Neuronal stem cell (in vitro differentiated cells): ENCODE measurements at regions not wholly inside any gene's neighbourhood (a gene's known extent, or its start where the extent isn't known, plus 50 kb on each side); places are given as distances from the start of the nearest gene placed in this dataset.
A peak's percentile ranks its signal among the peaks of the same experiment; 100 is the strongest.

Experiments
- DNase-seq: peaks from one replicate; pipeline ENCODE4 v3.0.0-alpha.2; 2013; ENCODE audit warnings: low spot score
- H2AFZ ChIP-seq: one replicate; pipeline ENCODE4 v1.6.1; 2013; ENCODE audit warnings: mild to moderate bottlenecking, low read length, inconsistent platforms
- H2AK5ac ChIP-seq: 2 replicates; pipeline ENCODE4 v1.6.1; 2013; ENCODE audit warnings: low read depth, mild to moderate bottlenecking, inconsistent platforms, low read length, moderate library complexity, mixed read lengths
- H2BK120ac ChIP-seq: 2 replicates; pipeline ENCODE4 v1.6.1; 2013; ENCODE audit warnings: low read depth, mild to moderate bottlenecking, inconsistent platforms, low read length, moderate library complexity, mixed read lengths
- H2BK12ac ChIP-seq: one replicate; pipeline ENCODE4 v1.6.1; 2013; ENCODE audit warnings: low read length, inconsistent platforms
- H2BK15ac ChIP-seq: 2 replicates; pipeline ENCODE4 v1.6.1; 2013; ENCODE audit warnings: mild to moderate bottlenecking, low read length, inconsistent platforms, mixed read lengths
- H2BK5ac ChIP-seq: one replicate; pipeline ENCODE4 v1.6.1; 2013; ENCODE audit warnings: inconsistent platforms, mild to moderate bottlenecking, low read length, moderate library complexity
- H3K14ac ChIP-seq: one replicate; pipeline ENCODE4 v1.6.1; 2013; ENCODE audit warnings: low read length, inconsistent platforms
- H3K18ac ChIP-seq: 2 replicates; pipeline ENCODE4 v1.6.1; 2013; ENCODE audit warnings: low read length, inconsistent platforms
- H3K23ac ChIP-seq: 2 replicates; pipeline ENCODE4 v1.6.1; 2013; ENCODE audit warnings: low read depth, mild to moderate bottlenecking, mixed read lengths, low read length, inconsistent platforms; ENCODE audit not compliant: poor library complexity
- H3K27ac ChIP-seq: replicated peaks from 3 replicates; pipeline ENCODE4 v1.5.1; 2013; ENCODE audit warnings: low read length, inconsistent platforms
- H3K27me3 ChIP-seq, 3 experiments: 2 replicates each; pipeline ENCODE4 v1.6.1; 2013; ENCODE audit warnings: low read length in 3 of 3, mild to moderate bottlenecking in 2 of 3, inconsistent platforms in 1 of 3, low read depth in 1 of 3, mixed read lengths in 1 of 3, moderate library complexity in 1 of 3; ENCODE audit not compliant: control insufficient read depth in 3 of 3, insufficient read depth in 3 of 3
- H3K36me3 ChIP-seq, 2 donors: replicated peaks in 1 of 2; 2 replicates each; pipeline ENCODE4 v1.6.1; 2013; ENCODE audit warnings: low read length in 2 of 2; ENCODE audit not compliant: control insufficient read depth in 2 of 2, insufficient read depth in 2 of 2
- H3K4ac ChIP-seq: 2 replicates; pipeline ENCODE4 v1.6.1; 2013; ENCODE audit warnings: inconsistent platforms, mild to moderate bottlenecking, low read length, moderate library complexity
- H3K4me1 ChIP-seq, 2 donors: 1 replicate in 1 of 2; 2 replicates in 1 of 2; pipeline ENCODE4 v1.6.1; 2013; ENCODE audit warnings: low read length in 2 of 2, low read depth in 1 of 2; ENCODE audit not compliant: control insufficient read depth in 2 of 2, insufficient read depth in 1 of 2
- H3K4me2 ChIP-seq: one replicate; pipeline ENCODE4 v1.6.1; 2013; ENCODE audit warnings: mild to moderate bottlenecking, low read length, inconsistent platforms; ENCODE audit not compliant: insufficient read depth, poor library complexity, severe bottlenecking
- H3K4me3 ChIP-seq, 2 donors: 2 replicates each; pipeline ENCODE4 v1.5.1; 2013; ENCODE audit warnings: low read length in 2 of 2, mild to moderate bottlenecking in 2 of 2, inconsistent platforms in 1 of 2, moderate library complexity in 1 of 2
- H3K79me1 ChIP-seq: one replicate; pipeline ENCODE4 v1.6.1; 2013; ENCODE audit warnings: low read depth, mild to moderate bottlenecking, inconsistent platforms, low read length, moderate library complexity
- H3K9ac ChIP-seq: one replicate; pipeline ENCODE4 v1.6.1; 2013; ENCODE audit warnings: mild to moderate bottlenecking, low read depth, low read length, inconsistent platforms; ENCODE audit not compliant: poor library complexity
- H3K9me3 ChIP-seq, 2 donors: replicated peaks in 1 of 2; 2 replicates each; pipeline versions ENCODE3 to v1.6.1; 2013; ENCODE audit warnings: low read length in 2 of 2, mild to moderate bottlenecking in 2 of 2, inconsistent platforms in 1 of 2, low read depth in 1 of 2, mixed read lengths in 1 of 2, moderate library complexity in 1 of 2; ENCODE audit not compliant: control insufficient read depth in 2 of 2, insufficient read depth in 1 of 2
- H4K8ac ChIP-seq: one replicate; pipeline ENCODE4 v1.6.1; 2013; ENCODE audit warnings: low read depth, mild to moderate bottlenecking, inconsistent platforms, low read length, moderate library complexity
- H4K91ac ChIP-seq: one replicate; pipeline ENCODE4 v1.6.1; 2013; ENCODE audit warnings: low read length, low read depth, mild to moderate bottlenecking, inconsistent platforms; ENCODE audit not compliant: poor library complexity
- WGBS, 2 donors: extraction: QIAGEN DNeasy Blood & Tissue Kit; methylation state at CpG; one replicate each; pipeline ENCODE4 v1.1.7; 2013; ENCODE audit warnings: missing lambda C conversion rate in 2 of 2, mixed read lengths in 1 of 2; ENCODE audit not compliant: insufficient read length in 2 of 2, insufficient replicate concordance in 1 of 2; ENCODE audit errors: extremely low coverage in 2 of 2; 5-methylcytosine and 5-hydroxymethylcytosine counted together

DNA sequence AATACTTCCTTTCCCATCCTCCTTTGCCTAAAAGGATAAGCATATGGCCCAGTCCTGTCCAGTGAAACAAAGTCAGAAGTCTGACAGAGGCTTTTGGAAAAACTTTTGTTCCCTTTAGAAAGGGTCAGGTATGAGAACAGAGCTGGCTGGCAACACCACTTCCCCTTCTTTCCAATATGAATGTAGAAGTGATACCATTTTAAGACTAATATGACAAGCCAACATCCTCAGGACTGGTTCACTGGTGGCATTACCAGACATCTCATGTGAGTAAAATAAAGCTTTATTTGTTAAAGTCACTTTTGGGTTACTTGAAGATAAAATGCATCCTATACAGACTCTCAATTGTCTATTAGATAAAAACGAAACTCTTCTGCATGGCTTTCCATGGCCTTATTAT is 83.6 kb upstream of the PTCHD1 start:
- Histone ChIP-seq H3K23ac (no peak overlapping the region), H3K4me2 (no peak overlapping the region), H3K4me3 (no peak overlapping the region), H3K27ac (no peak overlapping the region), H3K4ac (no peak overlapping the region), H3K36me3 (no peaks in the 10 kb centered on the region), H2AFZ (no peak overlapping the region), H3K9ac (no peak overlapping the region), H3K9me3 (no peaks in the 10 kb centered on the region), H3K18ac (no peak overlapping the region), H2BK15ac (no peak overlapping the region), H3K4me1 (no peaks in the 10 kb centered on the region), H3K14ac (no peak overlapping the region), H2BK120ac (no peak overlapping the region), H4K91ac (no peak overlapping the region), H2BK12ac (no peak overlapping the region), H2BK5ac (no peak overlapping the region), H3K27me3 (no peaks in the 10 kb centered on the region), H2AK5ac (no peak overlapping the region), H4K8ac (no peak overlapping the region), H3K79me1 (no peaks in the 10 kb centered on the region)
- DNase-seq, result no peak
- WGBS, 2 donors, result no CpG with 5 or more reads among the region's 1 CpG

DNA sequence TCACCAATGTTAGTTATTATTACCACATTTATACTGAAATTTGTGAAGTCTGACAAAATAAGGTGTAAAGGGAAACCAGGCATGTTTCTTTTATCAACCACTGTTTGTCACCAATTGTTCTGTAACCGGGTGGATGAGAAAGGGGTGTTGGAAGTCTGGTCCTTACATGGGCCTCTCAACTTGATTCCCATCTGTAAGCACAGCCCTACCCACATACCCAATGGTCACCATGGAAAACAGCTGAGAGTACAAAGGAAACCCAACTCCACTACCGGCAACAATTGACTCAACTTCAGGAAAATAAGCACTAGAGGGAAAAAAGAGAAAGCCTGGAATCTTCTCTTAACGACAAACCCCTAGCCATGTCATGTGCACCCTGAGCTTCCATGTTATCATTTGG is 70.8 kb upstream of the PTCHD1 start:
- H4K8ac ChIP-seq, result no peak overlapping the region
- no peak overlapping the region for H3K4me2 ChIP-seq
- peak overlapping the region; percentile 45 for H2AFZ ChIP-seq
- no peak overlapping the region for H3K27ac ChIP-seq
- H3K4ac ChIP-seq, result no peak overlapping the region
- H2BK12ac ChIP-seq, result no peak overlapping the region
- H3K4me3 ChIP-seq, result no peak overlapping the region
- no peak overlapping the region for H3K23ac ChIP-seq
- H2BK5ac ChIP-seq, result no peak overlapping the region
- no peaks in the 10 kb centered on the region for H3K27me3 ChIP-seq
- H3K4me1 ChIP-seq, result peaks cover 0 to 8% of the 10 kb centered on the region in 2 donors
- H3K79me1 ChIP-seq, result no peaks in the 10 kb centered on the region
- no peak overlapping the region for H3K9ac ChIP-seq
- H3K9me3 ChIP-seq, result no peaks in the 10 kb centered on the region
- no peak overlapping the region for H3K14ac ChIP-seq
- no CpG with 5 or more reads among the region's 3 CpGs for WGBS, 2 donors
- no peak overlapping the region for H4K91ac ChIP-seq
- DNase-seq, result no peak
- H3K18ac ChIP-seq, result no peak overlapping the region
- H3K36me3 ChIP-seq, result no peaks in the 10 kb centered on the region
- no peak overlapping the region for H2AK5ac ChIP-seq
- no peak overlapping the region for H2BK120ac ChIP-seq
- H2BK15ac ChIP-seq, result no peak overlapping the region

- WGBS, 2 donors, result no CpG with 5 or more reads among the region's 3 CpGs
These were observed 64.7 kb upstream of the PTCHD1 start for GRCh38 chrX:23269923-23270322.

DNA sequence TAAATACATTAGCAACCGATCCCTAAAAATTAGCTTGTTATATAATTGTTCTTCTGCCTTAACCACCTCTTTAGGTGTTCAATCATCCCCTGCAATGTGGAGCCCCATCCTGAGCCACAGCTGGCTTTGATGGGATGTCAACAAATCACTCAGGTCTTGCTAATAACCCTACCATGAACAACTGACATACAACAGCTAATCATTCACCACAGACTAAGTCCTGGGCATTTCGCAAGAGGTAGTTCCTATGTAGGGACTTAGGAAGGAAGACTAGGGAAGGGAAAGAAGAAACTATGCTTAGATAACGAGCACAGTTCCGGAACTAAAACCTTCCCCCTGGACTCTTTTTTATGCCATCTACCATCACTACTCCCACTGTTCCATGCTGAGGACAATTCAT is 63.6 kb upstream of the PTCHD1 start:
- no peak overlapping the region for H3K4ac ChIP-seq
- H3K14ac ChIP-seq, result no peak overlapping the region
- no peak overlapping the region for H3K18ac ChIP-seq
- H2BK15ac ChIP-seq, result no peak overlapping the region
- no peak overlapping the region for H4K8ac ChIP-seq
- no peaks in the 10 kb centered on the region for H3K27me3 ChIP-seq
- no peak overlapping the region for H3K4me3 ChIP-seq
- no peak overlapping the region for H3K27ac ChIP-seq
- no peak overlapping the region for H2AFZ ChIP-seq
- no peak overlapping the region for H2BK12ac ChIP-seq
- no peaks in the 10 kb centered on the region for H3K79me1 ChIP-seq
- H3K4me2 ChIP-seq, result no peak overlapping the region
- WGBS, 2 donors, result no CpG with 5 or more reads among the region's 4 CpGs
- H3K9me3 ChIP-seq, result no peaks in the 10 kb centered on the region
- H3K9ac ChIP-seq, result no peak overlapping the region
- no peak overlapping the region for H3K23ac ChIP-seq
- H2BK5ac ChIP-seq, result no peak overlapping the region
- no peak for DNase-seq
- no peaks in the 10 kb centered on the region for H3K4me1 ChIP-seq
- no peak overlapping the region for H2AK5ac ChIP-seq
- H4K91ac ChIP-seq, result no peak overlapping the region
- no peak overlapping the region for H2BK120ac ChIP-seq
- H3K36me3 ChIP-seq, result no peaks in the 10 kb centered on the region

More at GRCh38 chrX:23269923-23270322, 64.7 kb upstream of the PTCHD1 start:
- Histone ChIP-seq H3K4ac (no peak overlapping the region), H3K4me1 (no peaks in the 10 kb centered on the region), H2BK5ac (no peak overlapping the region), H3K18ac (no peak overlapping the region), H4K91ac (no peak overlapping the region), H2AFZ (no peak overlapping the region), H3K9ac (no peak overlapping the region), H2AK5ac (no peak overlapping the region), H2BK12ac (no peak overlapping the region), H3K27me3 (no peaks in the 10 kb centered on the region), H2BK120ac (no peak overlapping the region), H3K4me3 (no peak overlapping the region), H4K8ac (no peak overlapping the region), H3K9me3 (no peaks in the 10 kb centered on the region), H3K4me2 (no peak overlapping the region), H3K27ac (no peak overlapping the region), H2BK15ac (no peak overlapping the region), H3K79me1 (no peaks in the 10 kb centered on the region), H3K36me3 (no peaks in the 10 kb centered on the region), H3K14ac (no peak overlapping the region), H3K23ac (no peak overlapping the region)
- DNase-seq, result no peak
